Chondrocyte (in vitro differentiated cells): ENCODE measurements at regions not wholly inside any gene's neighbourhood (a gene's known extent, or its start where the extent isn't known, plus 50 kb on each side); places are given as distances from the start of the nearest gene placed in this dataset.
"Not testable (repeated sequence)": the region's sequence is repeated elsewhere in the genome, so short reads cannot be mapped to it uniquely, and the experiment has no call there.

Experiments
- DNase-seq: peaks from one replicate; pipeline ENCODE4 v3.0.0; 2021; ENCODE audit warnings: mixed read lengths, low spot score
- H3K27ac Mint-ChIP-seq: one replicate; pipeline ENCODE4 v1.8.0; 2021; ENCODE audit warnings: mild to moderate bottlenecking, moderate library complexity, mixed read lengths; ENCODE audit not compliant: unreplicated experiment
- H3K27me3 Mint-ChIP-seq: 2 replicates; pipeline ENCODE4 v1.8.0; 2021; ENCODE audit warnings: low read depth, mixed read lengths
- H3K36me3 Mint-ChIP-seq: 2 replicates; pipeline ENCODE4 v1.8.0; 2021; ENCODE audit warnings: low read depth, mixed read lengths
- H3K4me1 Mint-ChIP-seq: 2 replicates; pipeline ENCODE4 v1.8.0; 2021; ENCODE audit warnings: low read depth, mild to moderate bottlenecking, mixed read lengths
- H3K4me3 Mint-ChIP-seq: one replicate; pipeline ENCODE4 v1.8.0; 2021; ENCODE audit warnings: mild to moderate bottlenecking, moderate library complexity, mixed read lengths; ENCODE audit not compliant: unreplicated experiment
- H3K9me3 Mint-ChIP-seq: 2 replicates; pipeline ENCODE4 v1.8.0; 2021; ENCODE audit warnings: low read depth, mixed read lengths
- CTCF ChIP-seq: fragments of 200-600 bp; sonication (generic); IDR thresholded peaks from 2 replicates; pipeline ENCODE4 v1.5.0; 2021; ENCODE audit warnings: antibody characterized with exemption, mild to moderate bottlenecking, moderate library complexity

- peaks cover 9% of the 10 kb centered on the region for H3K9me3 Mint-ChIP-seq
- TF ChIP-seq CTCF = no peak
- H3K27me3 Mint-ChIP-seq = no peaks in the 10 kb centered on the region
- no peak for DNase-seq
- H3K27ac Mint-ChIP-seq = no peak overlapping the region
- peaks cover 5% of the 10 kb centered on the region for H3K4me1 Mint-ChIP-seq
- H3K4me3 Mint-ChIP-seq = no peak overlapping the region
- H3K36me3 Mint-ChIP-seq = peaks cover 2% of the 10 kb centered on the region
Observed at GRCh38 chr9:108396193-108396592, 459.6 kb downstream of the ACTL7B start.

GRCh38 chr9:108395421-108395820 lies 460.4 kb downstream of the ACTL7B start:
- H3K4me1 Mint-ChIP-seq = peaks cover 2% of the 10 kb centered on the region
- peaks cover 9% of the 10 kb centered on the region for H3K9me3 Mint-ChIP-seq
- H3K27ac Mint-ChIP-seq = no peak overlapping the region
- no peak for DNase-seq
- no peak overlapping the region for H3K4me3 Mint-ChIP-seq
- H3K27me3 Mint-ChIP-seq = no peaks in the 10 kb centered on the region
- H3K36me3 Mint-ChIP-seq = peaks cover 2% of the 10 kb centered on the region
- no peak for TF ChIP-seq CTCF

GRCh38 chr9:108394726-108395125 lies 461.1 kb downstream of the ACTL7B start:
- DNase-seq = no peak
- no peak for TF ChIP-seq CTCF
- Mint-ChIP-seq H3K4me1 (no peaks in the 10 kb centered on the region), H3K27me3 (no peaks in the 10 kb centered on the region), H3K36me3 (peaks cover 2% of the 10 kb centered on the region), H3K9me3 (peaks cover 9% of the 10 kb centered on the region), H3K27ac (no peak overlapping the region), H3K4me3 (no peak overlapping the region)

DNA sequence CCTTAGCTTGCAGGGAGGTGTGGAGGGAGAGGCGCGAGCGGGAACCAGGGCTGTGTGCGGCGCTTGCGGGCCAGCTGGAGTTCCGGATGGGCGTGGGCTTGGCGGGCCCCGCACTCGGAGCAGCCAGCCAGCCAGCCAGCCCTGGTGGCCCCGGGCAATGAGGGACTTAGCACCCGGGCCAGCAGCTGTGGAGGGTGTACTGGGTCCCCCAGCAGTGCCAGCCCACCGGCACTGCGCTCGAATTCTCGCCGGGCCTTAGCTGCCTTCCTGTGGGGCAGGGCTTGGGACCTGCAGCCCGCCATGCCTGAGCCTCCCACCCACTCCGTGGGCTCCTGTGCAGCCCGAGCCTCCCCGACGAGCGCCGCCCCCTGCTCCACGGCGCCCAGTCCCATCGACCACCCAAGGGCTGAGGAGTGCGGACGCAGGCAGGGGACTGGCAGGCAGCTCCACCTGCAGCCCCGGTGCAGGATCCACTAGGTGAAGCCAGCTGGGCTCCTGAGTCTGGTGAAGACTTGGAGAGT lies 462.2 kb downstream of the ACTL7B start:
- not testable (repeated sequence) for H3K27me3 Mint-ChIP-seq, H3K9me3 Mint-ChIP-seq, H3K4me1 Mint-ChIP-seq, H3K36me3 Mint-ChIP-seq, H3K4me3 Mint-ChIP-seq, H3K27ac Mint-ChIP-seq
- peak; percentile 57 for DNase-seq

GRCh38 chr9:108392877-108393276 lies 462.9 kb downstream of the ACTL7B start:
- no peak for DNase-seq
- Mint-ChIP-seq H3K4me3 (no peak overlapping the region), H3K9me3 (peaks cover 9% of the 10 kb centered on the region), H3K27me3 (no peaks in the 10 kb centered on the region), H3K4me1 (peaks cover under 1% of the 10 kb centered on the region), H3K36me3 (peaks cover 2% of the 10 kb centered on the region), H3K27ac (no peak overlapping the region)
- no peak for TF ChIP-seq CTCF

GRCh38 chr9:108389056-108389455 lies 466.7 kb downstream of the ACTL7B start:
- no peak overlapping the region for H3K27ac Mint-ChIP-seq

More at GRCh38 chr9:108389056-108389455, 466.7 kb downstream of the ACTL7B start:
- H3K9me3 Mint-ChIP-seq = no peaks in the 10 kb centered on the region
- H3K27me3 Mint-ChIP-seq = no peaks in the 10 kb centered on the region
- TF ChIP-seq CTCF = no peak
- no peaks in the 10 kb centered on the region for H3K36me3 Mint-ChIP-seq
- H3K4me1 Mint-ChIP-seq = peaks cover 21% of the 10 kb centered on the region
- no peak overlapping the region for H3K4me3 Mint-ChIP-seq
- DNase-seq = no peak
